Neural cell (in vitro differentiated cells): ENCODE measurements at regions not wholly inside any gene's neighbourhood (a gene's known extent, or its start where the extent isn't known, plus 50 kb on each side); places are given as distances from the start of the nearest gene placed in this dataset.

Experiments used
- H2AFZ ChIP-seq: fragments of 200-600, 300-800 bp; sonication (generic), shearing (Covaris generic); 2 replicates; pipeline ENCODE4 v1.6.0; 2014; ENCODE audit warnings: low read depth, mild to moderate bottlenecking, antibody characterized with exemption, low read length, moderate library complexity
- H3F3A ChIP-seq: fragments of 200-600 bp; shearing (Covaris generic); 2 replicates; pipeline ENCODE4 v1.6.1; 2016; ENCODE audit warnings: mild to moderate bottlenecking, moderate library complexity, mixed read lengths, antibody characterized with exemption, low read length; ENCODE audit not compliant: insufficient read depth, poor library complexity, severe bottlenecking
- H3K27ac ChIP-seq: fragments of 200-600, 300-800 bp; sonication (generic), shearing (Covaris generic); 2 replicates; pipeline ENCODE4 v1.5.1; 2014; ENCODE audit warnings: mild to moderate bottlenecking, low read length, moderate library complexity
- H3K27me3 ChIP-seq: fragments of 300-800, 200-600 bp; sonication (generic), shearing (Covaris generic); 2 replicates; pipeline ENCODE4 v1.6.0; 2014; ENCODE audit warnings: mild to moderate bottlenecking, low read depth, low read length, moderate library complexity; ENCODE audit not compliant: insufficient read depth
- H3K36me3 ChIP-seq: fragments of 300-800, 200-600 bp; sonication (generic), shearing (Covaris generic); 2 replicates; pipeline ENCODE4 v1.5.1; 2014; ENCODE audit warnings: mild to moderate bottlenecking, antibody characterized with exemption, low read length, moderate library complexity; ENCODE audit not compliant: insufficient read depth
- H3K4me2 ChIP-seq: fragments of 300-800, 200-600 bp; sonication (generic), shearing (Covaris generic); 2 replicates; pipeline ENCODE4 v1.6.0; 2014; ENCODE audit warnings: mild to moderate bottlenecking, low read length
- H3K4me3 ChIP-seq: fragments of 300-800, 200-600 bp; sonication (generic), shearing (Covaris generic); 2 replicates; pipeline ENCODE4 v1.5.1; 2014; ENCODE audit warnings: mild to moderate bottlenecking, low read length, moderate library complexity
- H3K79me2 ChIP-seq: fragments of 200-600 bp; shearing (Covaris generic); replicated peaks from 2 replicates; pipeline ENCODE4 v1.6.0; 2014; ENCODE audit warnings: mild to moderate bottlenecking, low read length, moderate library complexity; ENCODE audit not compliant: insufficient read depth
- H3K9ac ChIP-seq: fragments of 300-800, 200-600 bp; sonication (generic), shearing (Covaris generic); 2 replicates; pipeline ENCODE4 v1.6.1; 2016; ENCODE audit warnings: mild to moderate bottlenecking, low read length, mixed read lengths
- H3K9me2 ChIP-seq: fragments of 200-600 bp; shearing (Covaris generic); 2 replicates; pipeline ENCODE4 v1.6.1; 2016; ENCODE audit warnings: mild to moderate bottlenecking, low read length, mixed read lengths; ENCODE audit not compliant: insufficient read depth
- H3K9me3 ChIP-seq: fragments of 200-600, 300-800 bp; sonication (generic), shearing (Covaris generic); 2 replicates; pipeline ENCODE4 v1.6.1; 2016; ENCODE audit warnings: mild to moderate bottlenecking, mixed run types, low read length, moderate library complexity, mixed read lengths
- H4K20me1 ChIP-seq: fragments of 200-600 bp; shearing (Covaris generic); 2 replicates; pipeline ENCODE4 v1.6.1; 2016; ENCODE audit warnings: mild to moderate bottlenecking, mixed run types; ENCODE audit not compliant: insufficient read depth
- CTCF ChIP-seq: fragments of 450-650 bp; IDR thresholded peaks from 2 replicates; pipeline ENCODE4 v1.5.1; 2014; ENCODE audit warnings: antibody characterized with exemption, mild to moderate bottlenecking, moderate library complexity; ENCODE audit not compliant: poor library complexity, severe bottlenecking
- EP300 ChIP-seq: fragments of 450-650 bp; conservative IDR thresholded peaks from 2 replicates; pipeline ENCODE4 v1.6.1; 2014; ENCODE audit warnings: antibody characterized with exemption, mild to moderate bottlenecking, moderate library complexity; ENCODE audit not compliant: poor library complexity, severe bottlenecking
- EZH2 ChIP-seq: fragments of 200-600, 300-800 bp; shearing (Covaris generic), sonication (generic); IDR thresholded peaks from 2 replicates; pipeline ENCODE4 v1.6.1; 2014; ENCODE audit warnings: antibody characterized with exemption, low read length, borderline replicate concordance, mild to moderate bottlenecking; ENCODE audit not compliant: insufficient read depth, poor library complexity, severe bottlenecking
- MXI1 ChIP-seq: fragments of 450-650 bp; conservative IDR thresholded peaks from 2 replicates; pipeline ENCODE4 v1.6.1; 2014; ENCODE audit warnings: antibody characterized with exemption, mild to moderate bottlenecking; ENCODE audit not compliant: poor library complexity, severe bottlenecking
- POLR2AphosphoS5 ChIP-seq: IDR thresholded peaks from 2 replicates; pipeline ENCODE4 v1.6.1; 2012
- RAD21 ChIP-seq: fragments of 450-650 bp; conservative IDR thresholded peaks from 2 replicates; pipeline ENCODE4 v1.6.1; 2014; ENCODE audit warnings: antibody characterized with exemption, mild to moderate bottlenecking, moderate library complexity
- REST ChIP-seq: IDR thresholded peaks from 2 replicates; pipeline ENCODE4 v1.6.1; 2012; ENCODE audit warnings: borderline replicate concordance
- SMC3 ChIP-seq: fragments of 450-650 bp; conservative IDR thresholded peaks from 2 replicates; pipeline ENCODE4 v1.6.1; 2014; ENCODE audit warnings: antibody characterized with exemption, mild to moderate bottlenecking, moderate library complexity; ENCODE audit not compliant: poor library complexity
- TAF1 ChIP-seq: IDR thresholded peaks from 2 replicates; pipeline ENCODE4 v1.6.1; 2012; ENCODE audit warnings: low read depth

GRCh38 chr14:73785834-73786635, 65.6 kb upstream of the PTGR2 start:
- H3K27ac ChIP-seq: no peak overlapping the region
- no peak for TF ChIP-seq EZH2
- TF ChIP-seq MXI1: peak; percentile 23
- no peak for TF ChIP-seq POLR2AphosphoS5
- no peak for TF ChIP-seq TAF1
- no peaks in the 10 kb centered on the region for H4K20me1 ChIP-seq
- H3K9me2 ChIP-seq: no peaks in the 10 kb centered on the region
- no peaks in the 10 kb centered on the region for H3K9me3 ChIP-seq
- peaks cover 28% of the 10 kb centered on the region for H3K27me3 ChIP-seq
- H2AFZ ChIP-seq: no peak overlapping the region
- H3K9ac ChIP-seq: no peak overlapping the region
- peaks cover 3% of the 10 kb centered on the region for H3F3A ChIP-seq
- H3K4me2 ChIP-seq: peak overlapping the region; percentile 36
- no peaks in the 10 kb centered on the region for H3K79me2 ChIP-seq
- no peaks in the 10 kb centered on the region for H3K36me3 ChIP-seq
- H3K4me3 ChIP-seq: peak overlapping the region; percentile 65

GRCh38 chr14:73785336-73785833, 66.2 kb upstream of the PTGR2 start:
- Histone ChIP-seq H3K27ac (no peak overlapping the region), H3K4me2 (peak overlapping the region; percentile 36), H3K4me3 (peak overlapping the region; percentile 65), H3K27me3 (peaks cover 28% of the 10 kb centered on the region), H3F3A (peaks cover 3% of the 10 kb centered on the region), H3K9me2 (no peaks in the 10 kb centered on the region), H3K79me2 (no peaks in the 10 kb centered on the region), H3K9me3 (no peaks in the 10 kb centered on the region), H3K9ac (no peak overlapping the region), H2AFZ (no peak overlapping the region), H3K36me3 (no peaks in the 10 kb centered on the region), H4K20me1 (no peaks in the 10 kb centered on the region)
- TF ChIP-seq POLR2AphosphoS5: no peak
- no peak for TF ChIP-seq REST
- TF ChIP-seq TAF1: no peak
- TF ChIP-seq RAD21: no peak
- TF ChIP-seq EP300: no peak
- no peak for TF ChIP-seq EZH2
- no peak for TF ChIP-seq MXI1
- TF ChIP-seq CTCF: no peak
- TF ChIP-seq SMC3: no peak
